NCI-H526 treated with DMSO at 0.1 percent for 48 hours (cell line): ENCODE measurements at regions not wholly inside any gene's neighbourhood (a gene's known extent, or its start where the extent isn't known, plus 50 kb on each side); places are given as distances from the start of the nearest gene placed in this dataset.

ENCODE experiments used
- DNase-seq: peaks from one replicate; lab custom pipeline; 2025; lab: John Stamatoyannopoulos, UW

- no peak for DNase-seq
Measured at GRCh38 chr10:104505521-104506042, 135.5 kb upstream of the SORCS3 start.

- no peak for DNase-seq
Measured at GRCh38 chr10:104509981-104510380, 131.1 kb upstream of the SORCS3 start.

- DNase-seq, result no peak
Measured at GRCh38 chr10:104510644-104511043, 130.4 kb upstream of the SORCS3 start.

GRCh38 chr10:104512800-104513199, 128.3 kb upstream of the SORCS3 start:
- no peak for DNase-seq

- DNase-seq, result no peak
Measured at GRCh38 chr10:104515678-104516199, 125.4 kb upstream of the SORCS3 start.

GRCh38 chr10:104516986-104517385, 124.1 kb upstream of the SORCS3 start:
- DNase-seq, result no peak

- DNase-seq, result no peak
Measured at GRCh38 chr10:104517946-104518345, 123.1 kb upstream of the SORCS3 start.

GRCh38 chr10:104518891-104519290, 122.2 kb upstream of the SORCS3 start:
- DNase-seq, result no peak

GRCh38 chr10:104520653-104521052, 120.4 kb upstream of the SORCS3 start:
- DNase-seq, result no peak

- no peak for DNase-seq
Measured at GRCh38 chr10:104521901-104522694, 119.0 kb upstream of the SORCS3 start.

GRCh38 chr10:104526188-104526587, 114.9 kb upstream of the SORCS3 start:
- no peak for DNase-seq

GRCh38 chr10:104527013-104527412, 114.1 kb upstream of the SORCS3 start:
- DNase-seq, result no peak

- DNase-seq, result no peak
Measured at GRCh38 chr10:104540181-104540580, 100.9 kb upstream of the SORCS3 start.

GRCh38 chr10:104541820-104542219, 99.3 kb upstream of the SORCS3 start:
- DNase-seq, result no peak

GRCh38 chr10:104546336-104546735, 94.8 kb upstream of the SORCS3 start:
- DNase-seq, result no peak

- no peak for DNase-seq
Measured at GRCh38 chr10:104546756-104547155, 94.3 kb upstream of the SORCS3 start.

- DNase-seq, result no peak
Measured at GRCh38 chr10:104548090-104548489, 93.0 kb upstream of the SORCS3 start.

- no peak for DNase-seq
Measured at GRCh38 chr10:104556831-104557230, 84.3 kb upstream of the SORCS3 start.

- DNase-seq, result no peak
Measured at GRCh38 chr10:104557966-104558365, 83.1 kb upstream of the SORCS3 start.

GRCh38 chr10:104559935-104560334, 81.2 kb upstream of the SORCS3 start:
- no peak for DNase-seq

- no peak for DNase-seq
Measured at GRCh38 chr10:104563051-104563450, 78.0 kb upstream of the SORCS3 start.

GRCh38 chr10:104563548-104563947, 77.5 kb upstream of the SORCS3 start:
- no peak for DNase-seq

- no peak for DNase-seq
Measured at GRCh38 chr10:104574427-104574826, 66.7 kb upstream of the SORCS3 start.

GRCh38 chr10:104574838-104575237, 66.3 kb upstream of the SORCS3 start:
- no peak for DNase-seq
